ENCODE measurements at regions not wholly inside any gene's neighbourhood (a gene's known extent, or its start where the extent isn't known, plus 50 kb on each side); places are given as distances from the start of the nearest gene placed in this dataset.

GRCh38 chr12:88758176-88758575 is 177.9 kb upstream of the KITLG start:
- TF ChIP-seq CTCF (conservative IDR thresholded peaks at IDR 0.05 in 1 of 2, IDR thresholded peaks at IDR 0.05 in 1 of 2; ENCODE audit: extremely low read depth in 1 of 2, insufficient read depth in 1 of 2, low read depth in 1 of 2, low read length in 2 of 2): no peak
- TF ChIP-seq EZH2 (IDR thresholded peaks at IDR 0.05; ENCODE audit: borderline replicate concordance, low read length): no peak

All from mammary epithelial cell (primary cell).